ENCODE measurements at regions not wholly inside any gene's neighbourhood (a gene's known extent, or its start where the extent isn't known, plus 50 kb on each side); places are given as distances from the start of the nearest gene placed in this dataset.
A peak's percentile ranks its signal among the peaks of the same experiment; 100 is the strongest.

- DNase-seq (ENCODE audit: low spot score), result no peak
These were observed 673.3 kb downstream of the KCNT2 start for GRCh38 chr1:195934817-195935553.

DNA sequence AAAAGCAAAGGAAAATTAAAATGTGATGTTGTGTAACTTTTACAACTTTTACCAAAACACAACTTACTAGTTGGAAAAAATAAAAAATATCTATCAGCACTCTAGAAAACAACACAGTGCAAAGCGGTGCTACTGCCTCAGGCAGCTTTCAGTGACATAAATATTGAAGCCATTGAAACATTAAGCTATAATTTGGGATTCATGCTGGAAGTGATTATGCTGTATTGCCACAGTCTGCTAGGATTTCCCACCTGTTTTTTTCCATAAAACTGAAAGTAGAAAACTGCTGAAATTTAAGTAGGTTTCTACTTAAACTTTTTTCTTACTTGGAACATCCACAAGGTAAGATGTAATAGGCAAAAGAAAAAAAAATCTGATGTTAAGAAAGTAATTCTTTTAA, 674.4 kb downstream of the KCNT2 start:
- no peak for DNase-seq (ENCODE audit: low spot score)

GRCh38 chr1:195915826-195916225, 692.4 kb downstream of the KCNT2 start:
- DNase-seq (ENCODE audit: low spot score), result no peak

GRCh38 chr1:195909061-195909460, 699.2 kb downstream of the KCNT2 start:
- no peak for DNase-seq (ENCODE audit: low spot score)

- DNase-seq (ENCODE audit: low spot score), result peak; percentile 9
These were observed 700.1 kb downstream of the KCNT2 start for GRCh38 chr1:195908121-195908520.

DNA sequence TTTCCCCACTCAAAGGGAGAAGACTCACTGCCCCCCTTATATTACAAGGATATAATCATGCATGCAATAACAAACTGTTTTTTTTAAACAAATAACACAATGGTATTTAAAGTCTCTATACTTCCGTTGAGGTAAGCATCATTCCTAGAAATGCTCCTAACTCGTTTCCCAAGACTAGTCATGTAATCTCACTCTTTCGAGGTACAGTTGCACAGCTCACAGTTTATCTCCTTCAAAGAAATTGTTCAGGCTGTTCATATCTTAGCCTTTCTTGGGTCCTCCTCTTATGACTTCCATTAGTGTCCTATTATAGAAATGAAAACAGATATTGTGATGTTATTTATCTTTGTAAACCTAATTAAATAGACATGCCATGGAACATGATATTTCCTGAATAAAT, 705.0 kb downstream of the KCNT2 start:
- no peak for DNase-seq (ENCODE audit: low spot score)

- DNase-seq (ENCODE audit: low spot score), result no peak
These were observed 705.5 kb downstream of the KCNT2 start for GRCh38 chr1:195902779-195903178.

DNA sequence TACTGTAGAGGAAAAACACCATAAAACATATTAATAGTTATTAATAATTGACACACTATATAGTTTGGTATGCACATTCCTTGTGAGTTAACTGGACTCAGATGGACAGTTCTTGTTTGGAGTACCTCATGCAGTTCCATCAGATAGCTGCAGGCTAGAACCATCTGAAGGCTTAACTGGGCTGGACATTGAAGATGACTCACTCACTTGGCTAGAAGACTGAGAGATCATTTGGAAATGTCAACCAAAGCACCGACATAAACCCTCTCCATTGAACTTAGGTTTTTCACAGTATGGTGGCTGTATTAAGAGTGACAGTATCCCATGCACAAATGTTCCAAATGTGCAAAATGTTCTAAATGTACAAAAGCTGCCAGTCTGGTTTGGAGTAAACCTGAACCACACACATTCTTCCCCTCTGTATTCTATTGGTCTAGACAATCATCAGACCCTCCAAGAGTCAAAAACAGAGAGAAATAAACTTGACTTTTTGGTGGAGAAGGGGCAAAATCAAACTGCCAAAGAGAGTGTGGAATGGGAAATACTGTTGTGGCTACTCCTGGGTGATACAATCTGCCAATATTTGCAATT, 708.4 kb downstream of the KCNT2 start:
- peak; percentile 12 for DNase-seq (ENCODE audit: low spot score)

DNA sequence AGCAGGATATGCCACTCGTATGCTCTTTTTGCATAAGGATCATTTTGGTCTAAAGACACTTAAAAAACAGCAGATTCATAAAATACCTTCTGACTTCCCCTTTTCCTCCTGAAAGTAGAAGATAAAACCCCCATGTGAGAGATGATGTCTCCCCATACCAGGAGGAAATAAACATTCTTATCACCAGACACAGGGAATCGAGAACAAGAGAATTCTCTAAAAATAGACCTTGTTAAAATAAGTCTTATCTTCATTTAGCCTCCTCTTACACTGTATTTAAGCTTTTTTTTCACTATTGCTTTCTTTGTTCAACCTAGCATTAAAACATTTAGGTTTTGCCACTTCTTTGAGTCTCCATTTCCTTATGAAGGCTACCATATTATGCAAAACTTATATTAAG, 709.3 kb downstream of the KCNT2 start:
- DNase-seq (ENCODE audit: low spot score), result no peak

DNA sequence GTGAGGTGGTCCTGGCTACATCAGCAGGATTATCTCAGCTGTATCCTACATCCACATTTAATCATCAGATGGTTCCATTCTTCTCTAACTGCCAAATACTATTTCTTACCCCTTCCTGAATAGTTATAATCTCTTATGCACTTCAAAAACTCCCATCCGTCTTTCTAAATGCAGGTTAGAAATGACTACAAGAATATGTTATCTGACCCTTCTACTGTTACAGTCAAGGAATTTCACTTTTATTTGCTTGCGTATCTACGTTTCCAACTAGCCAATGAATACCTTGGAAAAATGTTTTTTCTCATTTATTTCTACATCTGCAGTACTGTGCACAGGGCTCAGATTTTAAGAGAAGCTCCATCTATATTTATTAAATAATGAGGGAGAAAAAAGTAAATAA, 709.9 kb downstream of the KCNT2 start:
- DNase-seq (ENCODE audit: low spot score), result no peak

DNA sequence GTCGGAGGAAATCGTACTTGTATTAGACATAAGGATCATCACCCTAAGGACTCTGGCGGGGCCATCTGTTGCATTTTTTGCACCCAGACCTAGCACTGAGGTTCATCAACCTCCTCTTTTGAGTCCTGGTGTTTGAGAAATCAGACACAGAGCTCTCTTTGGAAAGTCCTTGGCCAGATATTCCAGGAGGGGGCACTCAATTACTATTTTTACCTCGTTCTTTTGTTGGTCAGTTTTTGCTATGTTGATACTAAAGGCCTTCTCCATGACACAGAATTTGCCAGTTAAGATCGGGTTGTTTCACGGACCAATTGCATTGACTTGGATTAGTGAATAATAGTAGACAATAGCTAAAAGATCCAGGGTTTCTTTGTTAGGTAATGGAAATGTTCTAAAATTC, 711.2 kb downstream of the KCNT2 start:
- no peak for DNase-seq (ENCODE audit: low spot score)

DNA sequence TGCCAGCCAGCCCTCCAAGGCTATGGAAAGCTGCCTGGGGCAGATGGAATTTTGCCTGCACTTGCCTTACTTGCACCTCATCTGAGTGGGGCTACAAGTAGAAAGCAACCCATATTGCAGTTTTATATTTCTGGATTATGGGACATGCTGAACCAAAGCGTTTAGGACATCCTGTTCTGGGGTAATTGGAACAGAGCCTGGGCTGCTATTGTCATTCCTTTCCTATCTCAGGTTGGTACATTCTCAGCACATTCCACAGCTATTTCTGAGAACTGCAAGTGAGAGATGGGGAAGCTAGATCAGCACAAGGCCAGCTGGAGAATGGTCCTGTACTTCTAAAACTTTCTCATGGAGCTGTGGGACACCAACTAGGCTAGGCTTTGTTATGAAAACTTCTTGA, 713.8 kb downstream of the KCNT2 start:
- DNase-seq (ENCODE audit: low spot score), result no peak

- DNase-seq (ENCODE audit: low spot score), result no peak
These were observed 722.2 kb downstream of the KCNT2 start for GRCh38 chr1:195886000-195886399.

DNA sequence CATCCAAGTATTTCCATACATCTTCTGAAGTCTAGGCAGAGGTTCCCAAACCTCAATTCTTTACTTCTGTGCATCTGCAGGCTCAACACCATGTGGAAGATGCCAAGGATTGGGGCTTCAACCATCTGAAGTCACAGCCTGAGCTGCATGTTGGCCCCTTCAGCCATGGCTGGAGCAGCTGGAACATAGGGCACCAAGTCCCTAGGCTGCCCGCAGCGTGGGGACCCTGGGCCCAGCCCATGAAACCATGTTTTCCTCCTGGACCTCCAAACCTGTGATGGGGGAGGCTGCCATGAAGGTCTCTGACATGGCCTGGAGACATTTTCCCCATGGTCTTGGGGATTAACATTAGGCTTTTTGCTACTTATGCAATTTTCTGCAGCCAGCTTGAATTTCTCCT, 729.8 kb downstream of the KCNT2 start:
- no peak for DNase-seq (ENCODE audit: low spot score)

DNA sequence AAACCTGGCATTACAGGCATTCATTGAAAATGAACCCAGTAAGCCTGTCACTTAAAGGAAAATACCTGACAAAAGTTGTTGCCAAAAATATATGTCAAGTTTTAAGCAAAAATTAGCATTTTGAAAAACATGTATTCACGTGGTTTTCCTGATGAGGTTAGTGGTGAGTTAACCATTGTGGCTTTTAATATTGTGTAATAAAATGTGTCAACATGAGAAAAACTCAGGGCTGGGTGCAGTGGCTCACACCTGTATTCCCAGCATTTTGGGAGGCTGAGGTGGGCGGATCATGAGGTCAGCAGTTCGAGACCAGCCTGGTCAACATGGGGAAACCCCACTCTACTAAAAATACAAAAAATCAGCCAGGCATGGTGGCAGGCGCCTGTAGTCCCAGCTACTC, 731.4 kb downstream of the KCNT2 start:
- DNase-seq (ENCODE audit: low spot score), result no peak

DNA sequence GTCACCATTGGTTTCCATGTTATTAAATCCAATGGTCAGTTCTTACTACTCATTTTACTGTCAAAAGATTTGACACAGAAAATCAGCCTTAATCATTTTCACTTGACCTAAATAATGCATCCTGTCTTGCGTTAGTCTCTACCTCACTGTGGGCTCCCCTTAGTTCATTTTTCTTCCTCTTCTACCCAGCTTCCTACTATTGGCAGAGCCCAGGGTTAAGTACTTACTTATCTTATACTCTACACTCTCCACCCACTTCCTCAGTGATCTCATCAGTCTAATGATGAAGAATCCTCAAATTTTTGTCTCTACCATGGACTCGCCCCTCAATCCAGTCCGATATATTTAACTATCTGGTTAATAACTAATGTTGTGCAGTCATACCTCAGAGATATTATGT, 735.9 kb downstream of the KCNT2 start:
- no peak for DNase-seq (ENCODE audit: low spot score)

GRCh38 chr1:195867638-195868037, 740.6 kb downstream of the KCNT2 start:
- no peak for DNase-seq (ENCODE audit: low spot score)

DNA sequence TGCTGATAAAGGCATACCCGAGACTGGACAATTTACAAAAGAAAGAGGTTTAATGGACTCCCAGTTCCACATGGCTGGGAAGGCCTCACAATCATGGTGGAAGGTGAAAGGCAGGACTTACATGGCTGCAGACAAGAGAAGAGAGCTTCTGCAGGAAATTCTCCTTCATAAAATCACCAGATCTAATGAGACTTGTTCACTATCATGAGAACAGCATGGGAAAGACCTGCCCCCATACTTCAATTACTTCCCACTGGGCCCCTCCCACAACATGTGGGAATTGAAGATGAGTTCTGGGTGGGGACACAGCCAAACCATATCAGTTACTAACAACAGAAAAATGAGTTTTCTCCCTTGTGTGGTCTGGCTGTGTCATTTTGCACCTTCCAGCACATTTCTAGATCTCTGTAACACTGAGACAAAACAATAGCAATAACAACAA, 741.4 kb downstream of the KCNT2 start:
- DNase-seq (ENCODE audit: low spot score), result no peak

DNA sequence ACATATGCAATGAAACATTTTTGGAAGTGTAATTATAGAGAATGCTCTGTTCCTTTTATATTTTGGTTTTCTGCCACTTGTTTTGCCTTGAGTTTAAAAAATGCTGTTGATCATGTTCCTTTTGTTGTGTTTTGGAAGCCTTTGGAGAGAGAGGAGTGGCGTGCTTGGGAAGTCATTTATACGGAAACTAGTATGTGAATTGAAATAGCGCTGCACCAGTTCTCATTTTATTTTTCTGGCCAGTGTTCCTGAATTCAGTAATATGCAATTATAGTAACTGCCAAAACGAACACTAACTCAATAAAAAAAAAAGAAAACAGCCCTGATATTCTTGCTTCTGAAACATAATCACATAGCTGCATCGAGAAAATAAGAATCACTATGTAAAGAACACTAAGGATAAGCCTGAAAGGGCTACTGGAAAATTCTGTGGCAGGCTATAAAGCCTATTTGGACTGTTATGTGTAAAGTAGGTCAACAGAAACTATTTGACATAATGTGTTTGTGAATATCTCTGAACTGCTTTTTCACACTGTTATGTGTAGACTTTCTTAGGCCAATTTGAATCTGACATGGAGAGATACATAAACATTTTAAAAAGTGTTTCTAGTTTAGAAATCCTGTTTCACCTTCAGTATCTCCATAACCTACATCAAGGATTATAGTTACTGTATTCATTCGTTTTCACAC, 742.0 kb downstream of the KCNT2 start:
- DNase-seq (ENCODE audit: low spot score), result no peak

DNA sequence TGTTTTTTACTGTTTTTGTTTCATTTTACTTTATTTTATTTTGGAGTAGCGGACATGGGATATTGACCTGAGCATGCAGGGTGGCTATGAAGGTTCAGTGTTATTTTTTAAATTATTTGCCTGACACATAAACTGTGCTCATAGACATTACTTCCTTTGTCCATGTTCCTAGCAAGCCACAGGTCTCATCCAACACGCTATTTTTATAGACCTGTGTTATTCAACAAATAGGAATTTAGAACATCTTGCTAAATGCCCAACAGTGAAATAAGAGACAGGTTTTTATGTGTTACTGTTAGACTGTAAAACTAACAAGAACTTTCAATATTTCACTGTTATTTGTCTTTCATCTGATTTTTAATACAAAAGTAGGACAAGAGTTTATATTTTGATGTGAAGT, 756.4 kb downstream of the KCNT2 start:
- DNase-seq (ENCODE audit: low spot score), result no peak

DNA sequence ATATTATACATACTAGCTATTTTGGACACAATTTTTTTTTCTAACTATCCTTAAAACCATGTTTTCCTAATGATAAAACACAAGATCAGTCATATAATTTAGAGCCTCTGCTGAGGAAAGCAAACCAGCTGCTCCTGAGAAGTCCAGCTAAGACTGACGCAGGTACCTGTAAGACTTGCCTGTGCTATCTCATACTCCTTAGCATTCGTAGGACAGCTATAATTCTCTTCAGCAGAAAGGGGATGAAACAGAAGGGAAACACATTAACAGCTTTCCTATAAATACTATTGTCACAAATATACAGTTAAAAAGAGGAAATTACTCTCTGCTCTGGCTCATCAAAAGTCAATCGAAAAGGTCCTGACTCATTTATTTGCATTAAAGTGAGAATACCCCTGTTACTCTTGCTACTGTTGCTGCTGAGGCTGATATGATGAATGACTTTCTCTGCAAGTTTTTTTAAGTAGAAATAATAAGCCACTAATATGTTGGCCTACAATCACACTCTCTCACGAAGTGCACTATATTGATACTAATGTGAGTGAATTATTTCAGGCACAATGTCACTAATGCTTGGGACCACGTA, 757.1 kb downstream of the KCNT2 start:
- DNase-seq (ENCODE audit: low spot score), result no peak

GRCh38 chr1:195849180-195849579, 759.1 kb downstream of the KCNT2 start:
- DNase-seq (ENCODE audit: low spot score), result no peak
